Gastroesophageal sphincter (tissue), 3 donors: ENCODE measurements at regions not wholly inside any gene's neighbourhood (a gene's known extent, or its start where the extent isn't known, plus 50 kb on each side); places are given as distances from the start of the nearest gene placed in this dataset.

ENCODE experiments used
- CTCF ChIP-seq, 4 experiments: fragments of 200-600 bp in 2 of 4; fragments of 450-650 bp in 2 of 4; sonication (generic) in 1 of 4; IDR thresholded peaks; one replicate each; pipeline ENCODE4 v1.5.1; 2017 to 2019; ENCODE audit warnings: antibody characterized with exemption in 4 of 4, mild to moderate bottlenecking in 2 of 4, moderate library complexity in 2 of 4
- EP300 ChIP-seq: sonication (generic); formaldehyde crosslinking; IDR thresholded peaks from one replicate; pipeline ENCODE4 v1.6.1; 2017; ENCODE audit warnings: antibody characterized with exemption, mild to moderate bottlenecking
- POLR2A ChIP-seq, 2 donors: fragments of 450-650 bp; IDR thresholded peaks; one replicate each; pipeline ENCODE4 v1.6.1; 2017; ENCODE audit warnings: antibody characterized with exemption in 2 of 2, mild to moderate bottlenecking in 2 of 2, moderate library complexity in 1 of 2
- POLR2AphosphoS5 ChIP-seq: sonication (generic); formaldehyde crosslinking; IDR thresholded peaks from one replicate; pipeline ENCODE4 v1.6.1; 2017; ENCODE audit warnings: antibody characterized with exemption

GRCh38 chr4:32625687-32626337, 1905.6 kb downstream of the PCDH7 start:
- TF ChIP-seq CTCF (IDR thresholded peaks at IDR 0.05) (no peak), POLR2AphosphoS5 (no peak), POLR2A (IDR thresholded peaks at IDR 0.05) (no peak), EP300 (no peak)
